ENCODE measurements at regions not wholly inside any gene's neighbourhood (a gene's known extent, or its start where the extent isn't known, plus 50 kb on each side); places are given as distances from the start of the nearest gene placed in this dataset.

DNA sequence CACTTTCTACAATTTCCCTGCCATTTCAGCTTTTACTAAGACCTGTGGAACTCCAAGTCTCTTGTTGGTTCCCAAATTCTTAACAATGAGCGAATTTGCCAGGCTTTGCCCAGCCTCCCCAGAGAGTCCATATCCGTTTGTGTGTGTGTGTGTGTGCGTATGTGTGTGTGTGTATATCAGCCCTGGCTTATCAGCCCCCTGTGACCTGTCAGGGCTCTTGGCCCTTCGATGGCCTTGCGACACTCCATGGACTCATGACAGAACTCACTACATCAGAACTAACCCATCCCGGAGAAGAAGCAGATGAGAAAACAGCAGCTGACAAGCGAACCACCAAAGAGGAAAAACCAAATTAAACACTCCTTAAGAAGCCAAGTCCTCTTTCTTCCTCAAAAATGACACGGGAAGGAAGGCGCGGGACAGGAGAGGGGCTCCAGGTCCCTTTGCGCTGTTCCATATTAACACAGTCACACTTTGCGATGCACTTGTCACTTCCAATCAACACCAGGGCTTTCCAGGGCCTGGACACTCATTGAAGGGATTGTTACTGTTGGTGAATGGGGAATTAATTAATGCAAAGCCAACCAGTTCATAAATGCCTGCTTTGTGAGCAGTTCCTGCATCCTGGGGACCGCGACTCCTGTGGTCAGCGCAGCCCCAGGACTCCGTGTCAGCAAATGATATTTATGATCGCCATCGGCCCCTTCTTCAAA lies 524.0 kb downstream of the CD83 start:
- Histone ChIP-seq H3K36me3 (no peaks in the 10 kb centered on the region), H3K9me3 (no peaks in the 10 kb centered on the region), H3K4me3 (no peak overlapping the region), H3K4me1 (peaks cover 6 to 19% (median 11%) of the 10 kb centered on the region in 4 donors), H3K27ac (no peak overlapping the region), H3K27me3 (no peaks in the 10 kb centered on the region)
- TF ChIP-seq, protein P1, sequence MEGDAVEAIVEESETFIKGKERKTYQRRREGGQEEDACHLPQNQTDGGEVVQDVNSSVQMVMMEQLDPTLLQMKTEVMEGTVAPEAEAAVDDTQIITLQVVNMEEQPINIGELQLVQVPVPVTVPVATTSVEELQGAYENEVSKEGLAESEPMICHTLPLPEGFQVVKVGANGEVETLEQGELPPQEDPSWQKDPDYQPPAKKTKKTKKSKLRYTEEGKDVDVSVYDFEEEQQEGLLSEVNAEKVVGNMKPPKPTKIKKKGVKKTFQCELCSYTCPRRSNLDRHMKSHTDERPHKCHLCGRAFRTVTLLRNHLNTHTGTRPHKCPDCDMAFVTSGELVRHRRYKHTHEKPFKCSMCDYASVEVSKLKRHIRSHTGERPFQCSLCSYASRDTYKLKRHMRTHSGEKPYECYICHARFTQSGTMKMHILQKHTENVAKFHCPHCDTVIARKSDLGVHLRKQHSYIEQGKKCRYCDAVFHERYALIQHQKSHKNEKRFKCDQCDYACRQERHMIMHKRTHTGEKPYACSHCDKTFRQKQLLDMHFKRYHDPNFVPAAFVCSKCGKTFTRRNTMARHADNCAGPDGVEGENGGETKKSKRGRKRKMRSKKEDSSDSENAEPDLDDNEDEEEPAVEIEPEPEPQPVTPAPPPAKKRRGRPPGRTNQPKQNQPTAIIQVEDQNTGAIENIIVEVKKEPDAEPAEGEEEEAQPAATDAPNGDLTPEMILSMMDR (IDR thresholded peaks at IDR 0.05) = no peak
- TF ChIP-seq POLR2AphosphoS5 (IDR thresholded peaks at IDR 0.05) = no peak
- no peak for TF ChIP-seq EP300 (IDR thresholded peaks at IDR 0.05; ENCODE audit: low read depth)
- TF ChIP-seq POLR2A (IDR thresholded peaks at IDR 0.05) = no peak
- in situ Hi-C loops (cut with MboI; ENCODE audit: low pct_ligation_motif_present in 1 of 4, low pct_unique_long_range_greater_than_20kb in 1 of 4, low sequenced_read_pairs in 3 of 4) = no loop called here
- 89 to 90% methylated on average over 2 to 18 of the region's 18 CpGs for WGBS, 2 donors (ENCODE audit: low coverage in 1 of 2)
- no peak for DNase-seq
- intact Hi-C loops (cut with DNase I; ENCODE audit: low total_unique reads) = no loop called here

- intact Hi-C loops (cut with DNase I; ENCODE audit: low total_unique reads) (no loop called here), in situ Hi-C loops (cut with MboI; ENCODE audit: low pct_ligation_motif_present in 1 of 4, low pct_unique_long_range_greater_than_20kb in 1 of 4, low sequenced_read_pairs in 3 of 4) (no loop called here)
- H3K27ac ChIP-seq = no peak overlapping the region
- H3K9me3 ChIP-seq = no peaks in the 10 kb centered on the region
- no peaks in the 10 kb centered on the region for H3K27me3 ChIP-seq
- DNase-seq = no peak
- TF ChIP-seq POLR2A (IDR thresholded peaks at IDR 0.05) (no peak), EP300 (IDR thresholded peaks at IDR 0.05; ENCODE audit: low read depth) (no peak), POLR2AphosphoS5 (IDR thresholded peaks at IDR 0.05) (no peak)
- TF ChIP-seq, protein P1 (IDR thresholded peaks at IDR 0.05) = no peak
- H3K4me1 ChIP-seq = peaks cover 6 to 19% (median 11%) of the 10 kb centered on the region in 4 donors
- no peaks in the 10 kb centered on the region for H3K36me3 ChIP-seq
- WGBS, 2 donors (ENCODE audit: low coverage in 1 of 2) = 86 to 100% methylated on average over 1 to 8 of the region's 8 CpGs
- no peak overlapping the region for H3K4me3 ChIP-seq
Measured at GRCh38 chr6:14642136-14642505, 524.5 kb downstream of the CD83 start.

DNA sequence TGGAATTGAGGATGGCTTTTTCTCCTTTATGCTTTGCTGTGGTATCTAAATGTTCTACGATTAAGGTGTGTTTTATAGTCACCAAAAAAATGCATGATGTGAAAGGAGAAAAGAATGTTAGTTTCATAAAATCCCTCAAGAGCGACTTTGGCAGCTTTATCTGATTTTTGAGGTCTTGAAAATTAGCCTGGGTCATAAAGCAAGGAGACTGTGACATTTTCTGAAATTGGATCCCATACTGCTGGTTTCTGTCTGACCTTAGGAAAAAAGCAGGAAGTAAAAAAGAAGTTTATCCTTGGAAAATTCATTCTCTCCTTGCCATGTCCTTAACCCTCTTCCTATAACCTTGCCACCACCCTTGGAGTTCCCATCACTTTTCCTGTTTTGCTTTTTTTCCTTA lies 525.3 kb downstream of the CD83 start:
- no peak for DNase-seq
- no peak overlapping the region for H3K4me3 ChIP-seq
- in situ Hi-C loops (cut with MboI; ENCODE audit: low pct_ligation_motif_present in 1 of 4, low pct_unique_long_range_greater_than_20kb in 1 of 4, low sequenced_read_pairs in 3 of 4) (no loop called here), intact Hi-C loops (cut with DNase I; ENCODE audit: low total_unique reads) (no loop called here)
- H3K36me3 ChIP-seq = no peaks in the 10 kb centered on the region
- no peaks in the 10 kb centered on the region for H3K9me3 ChIP-seq
- no peak overlapping the region for H3K27ac ChIP-seq
- TF ChIP-seq, protein P1 (IDR thresholded peaks at IDR 0.05) = no peak
- TF ChIP-seq EP300 (IDR thresholded peaks at IDR 0.05; ENCODE audit: low read depth) = no peak
- no peak for TF ChIP-seq POLR2A (IDR thresholded peaks at IDR 0.05)
- no peak for TF ChIP-seq POLR2AphosphoS5 (IDR thresholded peaks at IDR 0.05)
- 82 to 84% methylated on average over 2 of the region's 2 CpGs for WGBS, 2 donors (ENCODE audit: low coverage in 1 of 2)
- no peaks in the 10 kb centered on the region for H3K27me3 ChIP-seq
- peaks cover 6 to 19% (median 11%) of the 10 kb centered on the region in 4 donors for H3K4me1 ChIP-seq

DNA sequence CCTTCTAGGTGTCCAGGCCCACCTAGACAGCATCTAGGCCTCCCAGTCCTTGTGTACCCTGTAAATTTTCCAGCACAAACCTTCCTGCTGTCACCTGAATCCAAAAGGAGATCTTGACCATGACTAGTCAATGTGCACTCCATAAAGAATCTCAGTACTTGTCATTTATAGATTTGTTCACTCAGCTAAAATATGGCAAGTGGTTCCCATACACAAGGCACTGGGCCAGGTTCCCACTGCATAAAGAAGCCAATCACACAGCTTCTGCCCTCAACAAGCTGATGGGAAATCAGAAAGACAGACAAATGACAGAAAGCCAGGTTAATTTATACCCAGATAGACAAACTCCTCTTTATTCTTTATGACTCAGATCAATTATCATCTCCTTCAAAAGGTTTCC lies 526.8 kb downstream of the CD83 start:
- no peak for TF ChIP-seq EP300 (IDR thresholded peaks at IDR 0.05; ENCODE audit: low read depth)
- no peak for TF ChIP-seq POLR2AphosphoS5 (IDR thresholded peaks at IDR 0.05)
- TF ChIP-seq, protein P1 (IDR thresholded peaks at IDR 0.05) = no peak
- no peak for TF ChIP-seq POLR2A (IDR thresholded peaks at IDR 0.05)
- no peak overlapping the region for H3K4me3 ChIP-seq

More for the DNA sequence above, 526.8 kb downstream of the CD83 start:
- Histone ChIP-seq H3K27ac (no peak overlapping the region), H3K27me3 (no peaks in the 10 kb centered on the region), H3K4me1 (peaks cover 0 to 5% (median 2%) of the 10 kb centered on the region in 4 donors), H3K36me3 (no peaks in the 10 kb centered on the region), H3K9me3 (no peaks in the 10 kb centered on the region)
- DNase-seq = no peak
- intact Hi-C loops (cut with DNase I; ENCODE audit: low total_unique reads) = no loop called here
- in situ Hi-C loops (cut with MboI; ENCODE audit: low pct_ligation_motif_present in 1 of 4, low pct_unique_long_range_greater_than_20kb in 1 of 4, low sequenced_read_pairs in 3 of 4) = no loop called here
